GM21367 (cell line): ENCODE measurements at regions not wholly inside any gene's neighbourhood (a gene's known extent, or its start where the extent isn't known, plus 50 kb on each side); places are given as distances from the start of the nearest gene placed in this dataset.

Source experiments
- ATAC-seq: cut with Tn5 transposase; IDR thresholded peaks from one replicate; pipeline ENCODE4 v1.9.1; 2021; ENCODE audit not compliant: unreplicated experiment

GRCh38 chr3:117958027-117958426 is 1076.6 kb downstream of the IGSF11 start:
- no peak for ATAC-seq

GRCh38 chr3:117962750-117963149 is 1071.9 kb downstream of the IGSF11 start:
- no peak for ATAC-seq

DNA sequence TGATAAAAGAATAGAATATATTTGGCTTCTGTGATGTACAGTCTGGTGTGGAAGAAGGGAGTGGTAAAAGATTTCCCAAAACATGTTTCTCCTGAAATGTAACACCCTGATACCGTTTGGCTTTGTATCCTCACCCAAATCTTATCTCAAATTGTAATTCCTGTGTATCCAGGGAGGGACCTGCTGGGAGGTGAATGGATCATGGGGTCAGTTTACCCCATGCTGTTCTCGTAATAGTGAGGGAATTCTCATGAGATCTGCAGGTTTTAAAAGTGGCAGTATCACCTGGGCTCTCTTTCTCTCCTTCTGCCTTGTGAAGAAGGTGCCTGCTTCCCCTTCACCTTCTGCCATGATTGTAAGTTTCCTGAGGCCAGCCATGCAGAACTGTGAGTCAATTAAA is 1070.8 kb downstream of the IGSF11 start:
- ATAC-seq: no peak

DNA sequence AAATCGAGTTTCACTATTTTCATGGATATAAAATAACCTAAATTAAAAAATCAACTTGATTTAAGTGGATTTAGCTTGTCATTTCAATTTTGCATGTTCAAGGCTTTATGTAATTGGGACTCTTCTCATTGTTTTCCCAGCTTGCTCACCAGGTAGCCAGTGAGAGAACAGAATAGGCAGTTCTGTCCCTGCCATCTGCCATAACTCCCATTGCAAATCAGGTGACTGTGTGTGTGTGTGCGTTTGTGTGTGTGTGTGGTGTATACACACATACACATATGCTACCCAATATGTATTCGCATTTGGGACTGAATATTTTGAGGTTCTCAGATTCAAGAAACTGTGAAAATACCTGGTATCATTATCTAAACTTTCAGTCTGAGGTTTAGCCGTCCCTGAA is 1069.8 kb downstream of the IGSF11 start:
- ATAC-seq: no peak

- ATAC-seq: no peak
Measured at GRCh38 chr3:117977504-117978228, 1057.0 kb downstream of the IGSF11 start.

DNA sequence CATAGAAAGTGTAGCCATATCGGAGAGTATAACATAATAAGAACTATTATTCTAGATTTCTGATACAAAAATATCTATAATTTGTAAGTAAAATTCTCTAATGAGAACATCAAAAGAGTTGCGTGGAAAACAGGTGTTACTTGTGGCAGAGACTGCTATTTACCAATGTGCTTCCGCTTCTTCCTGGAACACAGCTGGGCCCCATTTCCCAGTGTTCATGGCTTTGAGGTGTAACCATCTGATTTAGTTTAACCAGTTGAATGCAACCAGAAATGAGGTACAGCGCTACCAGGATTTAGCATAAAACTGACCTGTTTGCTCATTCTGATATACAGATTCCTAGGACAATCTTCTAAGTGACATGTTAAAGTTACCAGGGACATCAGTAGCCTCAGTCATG is 1055.2 kb downstream of the IGSF11 start:
- ATAC-seq: no peak

GRCh38 chr3:117987256-117987655 is 1047.4 kb downstream of the IGSF11 start:
- no peak for ATAC-seq

DNA sequence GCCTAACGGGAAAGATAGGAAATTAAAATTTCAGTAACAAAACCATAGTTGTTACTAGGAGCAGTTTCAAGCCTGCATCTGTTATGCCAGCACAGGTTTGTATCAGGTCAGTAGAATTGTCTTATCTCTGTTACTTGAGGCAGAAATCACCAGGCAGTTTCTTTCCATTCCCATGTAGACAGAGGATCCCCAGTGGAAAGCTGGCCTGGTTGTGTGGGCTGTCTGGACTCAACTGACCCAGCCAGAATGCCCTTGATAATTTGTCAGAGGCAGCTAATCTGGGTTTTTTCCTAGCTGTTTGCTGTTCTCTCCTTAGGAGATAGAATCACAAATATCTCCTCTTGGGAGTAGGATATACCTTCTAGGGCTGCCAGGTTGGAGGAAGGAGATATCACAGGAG is 1044.7 kb downstream of the IGSF11 start:
- ATAC-seq: no peak

- no peak for ATAC-seq
Measured at GRCh38 chr3:117990627-117991026, 1044.0 kb downstream of the IGSF11 start.

DNA sequence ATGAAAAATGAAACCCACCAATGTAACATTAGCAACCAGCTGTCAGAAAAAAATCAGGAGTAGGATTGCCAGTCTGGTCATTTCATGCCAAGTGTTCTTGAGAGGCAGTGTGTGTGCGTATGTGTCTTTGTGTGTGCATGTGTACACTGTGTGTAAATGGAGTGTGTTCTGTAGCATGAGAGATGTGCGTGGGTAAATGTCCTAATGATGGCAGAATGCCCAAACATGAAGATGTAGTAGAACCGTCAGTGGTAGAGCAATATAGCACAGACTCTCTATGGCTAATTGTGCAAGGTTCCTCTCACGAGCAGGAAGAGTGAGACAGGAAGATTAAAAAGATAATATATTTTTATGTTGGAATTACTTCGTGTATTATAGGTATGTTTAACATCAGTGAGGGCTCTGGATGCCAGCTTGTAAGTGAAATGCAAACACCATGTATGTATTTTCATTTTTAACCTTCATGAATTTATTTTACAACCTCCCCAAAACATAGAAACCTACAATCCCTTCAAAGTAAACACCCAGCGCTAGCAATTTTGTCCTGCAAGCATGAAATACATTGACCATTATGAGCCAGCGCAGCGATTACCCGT is 1038.7 kb downstream of the IGSF11 start:
- ATAC-seq: no peak

GRCh38 chr3:117997201-117998049 is 1037.2 kb downstream of the IGSF11 start:
- peak; percentile 99 for ATAC-seq

DNA sequence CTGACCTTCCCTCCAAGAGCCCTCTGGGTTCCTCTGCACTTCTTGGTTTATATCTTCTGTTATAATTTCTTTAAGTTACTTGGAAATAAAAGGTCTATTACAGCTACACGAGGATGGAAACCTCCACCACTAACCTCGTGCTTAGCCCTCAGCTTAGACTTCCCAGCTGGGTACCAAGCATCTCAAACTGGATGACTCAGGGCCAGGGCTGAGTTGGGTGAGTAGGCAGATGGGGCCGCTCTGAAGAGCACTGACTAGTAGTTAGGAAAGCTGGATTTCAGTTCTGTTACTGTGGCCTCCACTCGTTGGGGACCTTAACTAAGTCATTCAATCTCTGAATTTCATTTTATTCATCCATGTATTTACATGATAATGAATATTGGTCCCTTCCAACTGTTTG is 1036.6 kb downstream of the IGSF11 start:
- ATAC-seq: no peak

DNA sequence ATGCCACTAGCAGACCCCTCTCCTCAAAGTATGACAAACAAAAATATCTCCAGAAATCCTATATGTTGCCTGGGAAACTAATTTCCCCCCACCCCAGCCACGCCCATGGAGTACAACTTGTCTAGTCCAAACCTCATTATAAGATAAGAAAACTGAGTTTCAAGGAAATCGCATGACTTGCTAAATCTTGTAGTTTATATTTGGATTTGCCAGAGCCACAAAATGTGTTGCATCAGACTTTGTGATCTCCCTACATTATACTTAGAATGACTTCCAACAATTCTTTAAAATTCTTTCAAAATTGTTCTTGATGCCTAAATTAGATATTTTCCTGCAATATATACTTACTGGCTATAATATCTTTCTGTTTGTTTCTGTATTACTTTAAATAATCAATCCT is 1034.4 kb downstream of the IGSF11 start:
- no peak for ATAC-seq

GRCh38 chr3:118001380-118001779 is 1033.3 kb downstream of the IGSF11 start:
- ATAC-seq: no peak

DNA sequence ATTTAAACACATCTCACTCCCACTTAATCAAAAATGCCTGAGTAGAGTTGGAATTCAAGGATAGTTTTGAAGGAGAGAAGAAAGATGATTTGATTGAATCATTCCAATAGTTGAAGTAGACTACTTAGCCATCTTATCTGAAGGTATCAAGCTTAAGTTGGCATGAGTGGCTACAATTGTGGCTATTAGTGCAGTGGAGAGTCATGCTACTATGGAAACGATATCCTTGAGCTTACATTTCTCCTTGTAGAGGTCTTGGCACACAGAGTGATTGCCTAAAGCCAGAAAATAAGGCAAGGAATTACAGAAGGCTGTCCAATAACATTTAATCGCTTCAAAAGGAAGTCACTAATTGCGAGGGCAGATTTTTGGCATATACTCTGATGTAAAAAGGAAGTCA is 1022.7 kb downstream of the IGSF11 start:
- ATAC-seq: no peak

DNA sequence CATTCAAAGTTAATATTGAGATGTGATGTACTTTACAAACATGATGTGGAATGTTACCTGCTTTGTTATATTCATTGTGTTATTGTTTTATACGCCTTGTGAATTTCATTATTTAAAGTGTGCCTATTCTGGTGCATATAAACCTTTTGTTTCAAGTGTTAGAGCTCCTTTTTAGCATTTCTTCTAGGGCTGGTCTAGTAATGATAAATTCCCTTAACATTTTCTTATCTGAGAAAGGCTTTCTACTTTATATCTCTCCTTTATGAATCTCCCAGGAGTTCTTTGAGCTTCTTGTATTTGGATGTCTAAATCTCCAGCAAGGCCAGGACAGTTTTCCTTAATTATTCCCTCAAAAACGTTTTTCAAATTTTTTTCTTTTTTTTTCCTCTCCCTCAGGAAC is 1005.6 kb downstream of the IGSF11 start:
- no peak for ATAC-seq

DNA sequence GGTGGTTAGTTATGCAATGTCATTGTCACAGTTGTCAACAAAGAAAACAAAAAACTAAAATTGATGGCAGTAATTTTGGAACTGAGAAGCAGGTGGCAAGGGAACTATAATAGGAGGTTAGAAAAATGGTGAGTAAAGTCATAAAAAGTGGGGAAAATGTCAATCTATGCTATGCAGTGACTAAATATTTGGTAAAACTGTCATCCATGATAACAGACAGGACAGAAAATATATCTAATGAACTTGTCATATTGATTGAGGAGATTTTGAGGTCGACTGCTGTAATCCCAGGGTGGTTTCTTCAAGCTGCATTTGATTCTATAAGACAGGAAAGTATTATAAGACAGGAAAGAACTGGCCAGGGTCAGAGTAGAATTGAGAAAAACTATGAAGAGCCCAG is 998.4 kb downstream of the IGSF11 start:
- no peak for ATAC-seq

DNA sequence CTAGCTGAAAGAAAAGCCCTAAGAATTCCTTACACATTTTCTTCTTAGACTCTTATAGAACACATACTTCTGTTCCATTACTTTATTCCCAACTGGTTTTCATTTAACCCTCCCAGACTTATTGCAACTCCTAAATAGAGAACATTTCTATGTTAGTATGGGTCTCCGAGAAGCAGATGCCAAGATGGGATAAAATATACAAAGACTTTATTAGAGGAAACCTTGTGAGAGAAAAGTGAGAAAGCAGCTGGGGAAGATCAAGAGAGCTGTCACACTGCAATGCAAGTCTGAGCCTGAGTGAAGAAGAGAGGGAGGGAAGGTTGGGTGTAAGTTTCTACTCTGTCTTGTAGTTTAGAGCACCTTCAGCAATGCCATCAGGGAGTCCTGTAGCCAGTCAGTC is 979.3 kb downstream of the IGSF11 start:
- ATAC-seq: no peak

DNA sequence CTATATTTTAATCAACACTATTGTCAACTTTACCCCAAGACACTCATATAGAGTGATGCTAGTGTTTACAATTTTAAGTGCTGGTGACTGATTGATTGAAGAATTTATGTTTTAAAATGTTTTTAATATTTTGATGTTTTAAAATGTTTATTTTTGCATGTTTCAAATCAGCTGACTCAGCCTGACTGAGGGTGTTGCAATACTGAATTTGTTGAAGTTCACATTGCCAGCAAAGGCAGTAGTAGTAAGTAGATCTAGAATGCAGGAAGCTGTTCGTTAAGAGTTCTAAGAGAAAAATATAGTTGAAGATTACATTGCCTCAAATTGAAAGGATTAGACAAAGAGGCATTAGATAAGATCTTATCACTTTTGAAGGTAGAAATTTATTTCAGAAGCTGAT is 977.6 kb downstream of the IGSF11 start:
- ATAC-seq: no peak

- no peak for ATAC-seq
Measured at GRCh38 chr3:118059096-118059495, 975.5 kb downstream of the IGSF11 start.

DNA sequence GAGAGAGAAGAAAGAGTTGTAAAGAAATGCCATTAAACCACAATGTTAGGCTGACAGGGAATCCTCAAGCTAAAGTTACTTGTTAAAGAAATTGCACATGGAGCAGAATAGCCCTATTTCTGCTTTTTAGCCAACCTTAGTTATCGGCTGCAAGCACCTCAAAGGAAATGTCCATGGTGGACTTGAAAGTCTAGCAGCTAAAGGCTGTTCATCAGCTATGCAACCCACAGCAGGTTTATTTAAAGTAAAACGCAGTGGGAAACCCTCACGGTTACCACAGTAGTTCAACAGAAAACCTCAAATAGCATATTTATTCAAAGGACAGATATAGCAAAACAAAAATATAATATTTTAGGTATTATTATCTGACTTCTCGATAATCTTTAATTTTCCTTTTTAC is 967.2 kb downstream of the IGSF11 start:
- no peak for ATAC-seq

DNA sequence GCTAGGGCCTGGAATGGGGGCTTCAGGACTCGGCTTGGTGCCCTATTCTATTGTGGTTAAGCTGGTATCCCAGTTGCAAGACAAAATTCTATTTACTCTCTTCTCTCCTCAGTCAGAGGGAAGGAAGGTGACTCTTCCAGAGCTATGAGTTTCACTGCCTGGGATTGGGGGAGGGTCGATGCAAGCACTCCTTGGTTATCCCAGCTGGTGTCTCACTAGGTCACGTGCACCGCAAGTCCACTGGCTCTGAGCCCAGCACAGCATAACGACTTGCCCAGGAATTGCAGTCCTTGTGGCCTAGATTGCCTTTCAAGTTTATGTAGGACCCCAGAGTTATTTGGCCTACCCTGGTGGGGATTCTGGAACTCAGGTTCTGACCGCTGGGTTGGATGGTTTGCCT is 958.8 kb downstream of the IGSF11 start:
- no peak for ATAC-seq
